GM23338 (cell line): ENCODE measurements at regions not wholly inside any gene's neighbourhood (a gene's known extent, or its start where the extent isn't known, plus 50 kb on each side); places are given as distances from the start of the nearest gene placed in this dataset.

ENCODE experiments used
- CREB1 ChIP-seq: fragments of 250-450 bp; sonication (Bioruptor Pico); IDR thresholded peaks from 2 replicates; pipeline ENCODE4 v1.5.0; 2020; ENCODE audit warnings: low read depth, mild to moderate bottlenecking, moderate library complexity
- EZH2 ChIP-seq: fragments of 200-600 bp; sonication (generic); IDR thresholded peaks from one replicate; pipeline ENCODE4 v1.8.0; 2017; ENCODE audit warnings: antibody characterized with exemption, mild to moderate bottlenecking, low read depth; ENCODE audit not compliant: unreplicated experiment
- POLR2AphosphoS5 ChIP-seq: IDR thresholded peaks from 2 replicates; pipeline ENCODE4 v1.6.1; 2016; ENCODE audit warnings: antibody characterized with exemption, low read depth

DNA sequence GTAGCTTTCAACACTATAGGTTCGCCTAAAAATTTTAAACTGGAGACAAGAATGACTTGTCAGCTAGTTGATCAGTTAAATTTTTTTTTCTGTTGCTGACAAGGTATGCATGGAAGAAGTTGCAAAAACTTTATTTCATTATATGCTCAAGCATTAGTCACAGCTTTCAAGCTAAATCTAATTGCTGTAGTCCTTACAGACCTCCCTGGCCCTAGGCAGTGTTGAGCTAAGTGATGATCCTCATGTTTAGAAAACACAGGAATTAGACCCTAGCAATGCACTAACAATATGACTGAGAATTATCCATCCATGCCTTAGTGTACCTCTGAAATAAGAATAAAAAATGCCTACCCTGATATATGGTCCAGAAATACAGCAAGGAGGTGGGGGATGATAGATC is 253.4 kb downstream of the SP3 start:
- no peak for TF ChIP-seq POLR2AphosphoS5
- no peak for TF ChIP-seq CREB1
- no peak for TF ChIP-seq EZH2
